ENCODE measurements at regions not wholly inside any gene's neighbourhood (a gene's known extent, or its start where the extent isn't known, plus 50 kb on each side); places are given as distances from the start of the nearest gene placed in this dataset.

DNA sequence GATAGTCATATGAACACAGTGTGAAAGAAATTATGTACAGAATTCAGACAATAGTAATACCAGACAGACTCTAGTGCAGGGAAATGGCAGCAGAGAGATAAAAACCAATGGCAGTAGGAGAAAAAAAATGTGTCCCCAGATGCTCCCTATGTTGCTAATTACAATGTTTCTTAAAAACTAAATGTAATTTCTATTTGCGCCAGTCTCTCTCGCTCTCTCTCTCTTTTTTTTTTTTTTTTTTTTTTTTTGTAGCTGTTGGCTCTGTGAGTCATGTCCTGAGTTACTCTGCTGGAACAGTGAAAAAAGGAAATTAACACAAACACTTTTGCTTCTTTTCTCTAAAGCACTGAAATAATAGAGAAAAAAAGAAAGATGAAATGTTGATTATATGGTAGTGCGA is 871.9 kb downstream of the GBE1 start:
- H3K36me3 Mint-ChIP-seq (ENCODE audit: low read depth, unreplicated experiment), result no peaks in the 10 kb centered on the region
- DNase-seq (ENCODE audit: low spot score), result no peak
- H3K27ac Mint-ChIP-seq (ENCODE audit: unreplicated experiment), result no peak overlapping the region
- peaks cover 2% of the 10 kb centered on the region for H3K4me1 Mint-ChIP-seq (ENCODE audit: unreplicated experiment)
- no peaks in the 10 kb centered on the region for H3K9me3 Mint-ChIP-seq (ENCODE audit: unreplicated experiment)
- TF ChIP-seq, protein P1, sequence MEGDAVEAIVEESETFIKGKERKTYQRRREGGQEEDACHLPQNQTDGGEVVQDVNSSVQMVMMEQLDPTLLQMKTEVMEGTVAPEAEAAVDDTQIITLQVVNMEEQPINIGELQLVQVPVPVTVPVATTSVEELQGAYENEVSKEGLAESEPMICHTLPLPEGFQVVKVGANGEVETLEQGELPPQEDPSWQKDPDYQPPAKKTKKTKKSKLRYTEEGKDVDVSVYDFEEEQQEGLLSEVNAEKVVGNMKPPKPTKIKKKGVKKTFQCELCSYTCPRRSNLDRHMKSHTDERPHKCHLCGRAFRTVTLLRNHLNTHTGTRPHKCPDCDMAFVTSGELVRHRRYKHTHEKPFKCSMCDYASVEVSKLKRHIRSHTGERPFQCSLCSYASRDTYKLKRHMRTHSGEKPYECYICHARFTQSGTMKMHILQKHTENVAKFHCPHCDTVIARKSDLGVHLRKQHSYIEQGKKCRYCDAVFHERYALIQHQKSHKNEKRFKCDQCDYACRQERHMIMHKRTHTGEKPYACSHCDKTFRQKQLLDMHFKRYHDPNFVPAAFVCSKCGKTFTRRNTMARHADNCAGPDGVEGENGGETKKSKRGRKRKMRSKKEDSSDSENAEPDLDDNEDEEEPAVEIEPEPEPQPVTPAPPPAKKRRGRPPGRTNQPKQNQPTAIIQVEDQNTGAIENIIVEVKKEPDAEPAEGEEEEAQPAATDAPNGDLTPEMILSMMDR (IDR thresholded peaks at IDR 0.05; ENCODE audit: unreplicated experiment), result no peak
- peaks cover 2% of the 10 kb centered on the region for H3K27me3 Mint-ChIP-seq (ENCODE audit: unreplicated experiment)
- no peak overlapping the region for H3K4me3 Mint-ChIP-seq (ENCODE audit: unreplicated experiment)

DNA sequence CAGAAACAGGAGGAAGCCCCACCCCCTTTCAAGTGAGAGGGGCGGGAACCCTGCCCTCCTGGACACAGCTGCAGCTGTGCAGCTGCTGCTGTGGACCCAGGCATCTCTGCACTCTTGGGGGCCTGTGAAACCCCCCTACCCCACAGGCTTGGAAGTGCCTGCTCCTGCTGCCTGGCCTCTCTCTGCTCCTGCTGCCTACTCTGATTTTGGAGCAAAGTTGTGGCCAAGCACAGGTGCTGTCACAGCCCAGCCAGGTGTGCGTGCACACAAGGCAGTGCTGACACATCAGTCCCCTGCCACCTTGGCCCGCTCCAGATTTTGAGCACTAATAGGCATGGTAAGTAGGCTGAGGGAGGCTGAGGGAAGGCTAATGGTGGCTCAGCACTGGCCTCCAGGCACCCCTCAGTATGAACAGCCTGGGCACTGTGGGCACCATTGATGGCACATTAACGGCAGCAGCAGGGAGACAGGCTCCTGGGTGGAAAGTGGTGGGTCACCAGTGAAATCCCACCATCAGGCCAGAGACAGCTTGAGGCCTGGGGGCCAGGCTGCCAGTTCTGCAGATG is 890.9 kb downstream of the GBE1 start:
- TF ChIP-seq, protein P1 (IDR thresholded peaks at IDR 0.05; ENCODE audit: unreplicated experiment), result no peak
- no peaks in the 10 kb centered on the region for H3K9me3 Mint-ChIP-seq (ENCODE audit: unreplicated experiment)
- no peaks in the 10 kb centered on the region for H3K4me1 Mint-ChIP-seq (ENCODE audit: unreplicated experiment)
- no peaks in the 10 kb centered on the region for H3K36me3 Mint-ChIP-seq (ENCODE audit: low read depth, unreplicated experiment)
- no peak overlapping the region for H3K4me3 Mint-ChIP-seq (ENCODE audit: unreplicated experiment)
- no peak for DNase-seq (ENCODE audit: low spot score)
- no peak overlapping the region for H3K27ac Mint-ChIP-seq (ENCODE audit: unreplicated experiment)
- H3K27me3 Mint-ChIP-seq (ENCODE audit: unreplicated experiment), result no peaks in the 10 kb centered on the region

DNA sequence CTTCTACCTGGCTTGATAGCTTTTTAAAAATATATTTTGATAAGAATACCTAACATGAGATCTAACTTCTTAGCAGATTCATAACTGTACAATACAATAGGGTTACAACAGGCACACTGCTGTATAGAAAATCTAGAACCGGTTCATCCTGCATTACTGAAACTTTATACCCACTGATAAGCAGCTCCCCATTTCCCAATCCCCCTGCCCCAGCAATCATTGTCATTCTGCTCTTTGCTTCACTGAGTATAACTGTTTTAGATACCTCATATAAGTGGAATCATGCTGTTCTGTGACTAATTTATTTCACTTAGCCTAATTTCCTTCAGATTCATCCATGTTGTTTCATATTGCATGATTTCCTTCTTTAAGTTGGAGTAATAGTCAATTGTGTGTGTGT is 906.0 kb downstream of the GBE1 start:
- no peaks in the 10 kb centered on the region for H3K27me3 Mint-ChIP-seq (ENCODE audit: unreplicated experiment)

DNA sequence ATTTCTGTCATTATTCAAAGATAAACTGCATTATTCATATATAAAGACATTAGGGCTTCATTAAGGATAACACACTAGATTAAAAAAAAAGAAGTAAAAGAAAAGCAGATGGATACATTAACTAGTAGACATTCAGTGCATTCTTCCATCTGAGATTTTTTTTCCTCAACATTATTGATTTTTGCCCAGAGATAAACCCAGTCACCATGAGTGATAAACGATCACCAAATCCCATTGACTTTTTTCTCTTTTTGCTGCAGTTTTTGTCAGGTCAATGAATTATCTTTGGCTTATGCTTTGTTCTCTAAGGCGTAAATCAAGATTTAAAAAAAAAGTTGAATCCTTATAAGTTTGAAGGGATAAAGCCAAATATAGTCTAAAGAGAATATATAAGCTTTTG is 925.0 kb downstream of the GBE1 start:
- no peak for DNase-seq (ENCODE audit: low spot score)
- no peaks in the 10 kb centered on the region for H3K36me3 Mint-ChIP-seq (ENCODE audit: low read depth, unreplicated experiment)
- H3K4me3 Mint-ChIP-seq (ENCODE audit: unreplicated experiment), result no peak overlapping the region
- TF ChIP-seq, protein P1 (IDR thresholded peaks at IDR 0.05; ENCODE audit: unreplicated experiment), result no peak
- H3K4me1 Mint-ChIP-seq (ENCODE audit: unreplicated experiment), result peaks cover 5% of the 10 kb centered on the region
- H3K9me3 Mint-ChIP-seq (ENCODE audit: unreplicated experiment), result no peaks in the 10 kb centered on the region
- H3K27me3 Mint-ChIP-seq (ENCODE audit: unreplicated experiment), result peaks cover 2% of the 10 kb centered on the region
- no peak overlapping the region for H3K27ac Mint-ChIP-seq (ENCODE audit: unreplicated experiment)

More for the DNA sequence above, 906.0 kb downstream of the GBE1 start:
- Mint-ChIP-seq H3K4me1 (ENCODE audit: unreplicated experiment) (no peaks in the 10 kb centered on the region), H3K36me3 (ENCODE audit: low read depth, unreplicated experiment) (no peaks in the 10 kb centered on the region), H3K27ac (ENCODE audit: unreplicated experiment) (no peak overlapping the region), H3K9me3 (ENCODE audit: unreplicated experiment) (no peaks in the 10 kb centered on the region), H3K4me3 (ENCODE audit: unreplicated experiment) (no peak overlapping the region)
- DNase-seq (ENCODE audit: low spot score), result no peak
- TF ChIP-seq, protein P1 (IDR thresholded peaks at IDR 0.05; ENCODE audit: unreplicated experiment), result no peak

DNA sequence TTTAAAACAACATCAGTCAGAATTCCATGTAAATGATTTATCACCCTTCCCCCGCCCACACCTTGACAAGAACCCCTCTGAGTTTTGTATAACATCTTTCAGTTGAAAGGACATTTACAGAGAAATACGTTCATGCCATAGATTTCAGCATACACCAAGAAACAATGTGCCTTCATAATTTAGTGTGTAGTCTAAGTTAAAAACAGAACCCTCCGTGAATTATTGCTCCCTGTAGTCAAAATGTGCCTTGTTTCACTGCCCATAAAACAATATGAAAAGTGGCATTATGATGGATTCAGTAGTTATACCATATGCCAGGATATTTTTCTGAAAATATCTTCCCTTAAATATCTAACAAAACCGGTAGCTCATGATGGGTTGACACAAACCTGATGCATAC is 953.9 kb downstream of the GBE1 start:
- no peaks in the 10 kb centered on the region for H3K9me3 Mint-ChIP-seq (ENCODE audit: unreplicated experiment)
- no peaks in the 10 kb centered on the region for H3K27me3 Mint-ChIP-seq (ENCODE audit: unreplicated experiment)
- H3K27ac Mint-ChIP-seq (ENCODE audit: unreplicated experiment), result no peak overlapping the region
- TF ChIP-seq, protein P1 (IDR thresholded peaks at IDR 0.05; ENCODE audit: unreplicated experiment), result no peak
- H3K4me1 Mint-ChIP-seq (ENCODE audit: unreplicated experiment), result no peaks in the 10 kb centered on the region
- no peak overlapping the region for H3K4me3 Mint-ChIP-seq (ENCODE audit: unreplicated experiment)
- no peak for DNase-seq (ENCODE audit: low spot score)
- no peaks in the 10 kb centered on the region for H3K36me3 Mint-ChIP-seq (ENCODE audit: low read depth, unreplicated experiment)

Data from endothelial cell (in vitro differentiated cells).